Transverse colon (tissue), 4 donors: ENCODE measurements at regions not wholly inside any gene's neighbourhood (a gene's known extent, or its start where the extent isn't known, plus 50 kb on each side); places are given as distances from the start of the nearest gene placed in this dataset.

Experiments used
- DNase-seq: peaks from one replicate; pipeline ENCODE4 v3.0.0-alpha.2; 2019
- H3K27ac ChIP-seq, 4 donors: fragments of 200-600 bp; sonication (generic); 2 replicates each; pipeline ENCODE4 v1.5.1; 2016 to 2018; ENCODE audit warnings: inconsistent platforms in 4 of 4
- H3K27me3 ChIP-seq: fragments of 200-600 bp; sonication (generic); 2 replicates; pipeline ENCODE4 v1.5.1; 2017; ENCODE audit warnings: inconsistent platforms
- H3K36me3 ChIP-seq, 4 donors: fragments of 200-600 bp; sonication (generic); 2 replicates each; pipeline ENCODE4 v1.5.1; 2017 to 2019; ENCODE audit warnings: inconsistent platforms in 4 of 4
- H3K4me1 ChIP-seq, 4 donors: fragments of 200-600 bp; sonication (generic); 2 replicates each; pipeline ENCODE4 v1.5.1; 2017 to 2020; ENCODE audit warnings: inconsistent platforms in 4 of 4
- H3K4me3 ChIP-seq, 4 donors: fragments of 200-600 bp; sonication (generic); 1 replicate in 1 of 4; 2 replicates in 3 of 4; pipeline versions ENCODE4 v1.5.1 to v1.6.1; 2017 to 2019; ENCODE audit warnings: inconsistent platforms in 4 of 4
- H3K9me3 ChIP-seq, 2 donors: fragments of 200-600 bp; sonication (generic); 2 replicates each; pipeline ENCODE4 v1.5.1; 2017 to 2019; ENCODE audit warnings: inconsistent platforms in 2 of 2
- CTCF ChIP-seq, 5 experiments: fragments of 200-600 bp in 3 of 5; fragments of 450-650 bp in 2 of 5; sonication (generic) in 3 of 5; IDR thresholded peaks; 1 replicate in 2 of 5; 2 replicates in 3 of 5; pipeline ENCODE4 v1.5.1; 2016 to 2017; ENCODE audit warnings: antibody characterized with exemption in 5 of 5, inconsistent platforms in 3 of 5, mild to moderate bottlenecking in 2 of 5, moderate library complexity in 1 of 5
- EP300 ChIP-seq: sonication (generic); formaldehyde crosslinking; IDR thresholded peaks from one replicate; pipeline ENCODE4 v1.6.1; 2017; ENCODE audit warnings: antibody characterized with exemption, low read depth
- POLR2A ChIP-seq: fragments of 450-650 bp; IDR thresholded peaks from one replicate; pipeline ENCODE4 v1.6.1; 2016; ENCODE audit warnings: antibody characterized with exemption, mild to moderate bottlenecking, moderate library complexity
- POLR2AphosphoS5 ChIP-seq, 3 donors: sonication (generic); formaldehyde crosslinking; IDR thresholded peaks; one replicate each; pipeline ENCODE4 v1.6.1; 2016; ENCODE audit warnings: antibody characterized with exemption in 3 of 3
- WGBS, 2 donors: methylation state at CpG; one replicate each; pipeline ENCODE4 v1.1.5; 2018; ENCODE audit warnings: low coverage in 1 of 2; 5-methylcytosine and 5-hydroxymethylcytosine counted together
- in situ Hi-C, 4 donors: fragments of 200-750 bp; cut with MboI; loops; one replicate each; pipeline versions ENCODE4 v1.15.0 to v1.15.1; 2017; ENCODE audit warnings: low sequenced_read_pairs in 3 of 4, low pct_ligation_motif_present in 1 of 4, low pct_unique_long_range_greater_than_20kb in 1 of 4
- intact Hi-C: fragments of 100-400 bp; cut with DNase I; formaldehyde crosslinking; loops from one replicate; pipeline ENCODE4 v1.15.1; 2023; ENCODE audit warnings: low total_unique reads

DNA sequence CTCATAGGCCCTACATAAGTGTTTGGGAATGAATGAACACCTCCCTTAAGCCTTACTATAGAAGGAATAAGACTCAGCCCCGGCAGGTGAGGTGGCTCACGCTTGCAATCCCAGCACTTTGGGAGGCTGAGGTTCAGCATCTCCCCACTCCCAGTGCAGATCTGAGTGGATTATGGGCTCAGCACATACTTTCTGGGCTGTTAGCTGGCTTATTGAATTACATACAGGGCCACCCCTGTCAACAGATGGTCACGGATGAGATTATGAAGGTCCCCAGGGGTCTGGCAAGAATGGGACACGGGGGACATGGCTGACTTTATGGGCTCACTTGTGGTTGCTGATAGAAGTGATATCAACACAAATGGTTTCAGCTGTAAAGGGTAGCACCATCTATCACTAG, 322.3 kb downstream of the TSN start:
- no peaks in the 10 kb centered on the region for H3K27me3 ChIP-seq
- H3K27ac ChIP-seq, result no peak overlapping the region
- no peaks in the 10 kb centered on the region for H3K4me1 ChIP-seq
- TF ChIP-seq POLR2A, result no peak
- TF ChIP-seq CTCF (IDR thresholded peaks at IDR 0.05), result no peak
- TF ChIP-seq POLR2AphosphoS5 (IDR thresholded peaks at IDR 0.05), result no peak
- no peak for TF ChIP-seq EP300
- 89% methylated on average over 4 of the region's 4 CpGs; no CpG with 5 or more reads in 1 of the 2 donors for WGBS, 2 donors
- no peaks in the 10 kb centered on the region for H3K9me3 ChIP-seq
- intact Hi-C loops, result no loop called here
- in situ Hi-C loops, result no loop called here
- H3K4me3 ChIP-seq, result no peak overlapping the region
- H3K36me3 ChIP-seq, result no peaks in the 10 kb centered on the region
- no peak for DNase-seq

DNA sequence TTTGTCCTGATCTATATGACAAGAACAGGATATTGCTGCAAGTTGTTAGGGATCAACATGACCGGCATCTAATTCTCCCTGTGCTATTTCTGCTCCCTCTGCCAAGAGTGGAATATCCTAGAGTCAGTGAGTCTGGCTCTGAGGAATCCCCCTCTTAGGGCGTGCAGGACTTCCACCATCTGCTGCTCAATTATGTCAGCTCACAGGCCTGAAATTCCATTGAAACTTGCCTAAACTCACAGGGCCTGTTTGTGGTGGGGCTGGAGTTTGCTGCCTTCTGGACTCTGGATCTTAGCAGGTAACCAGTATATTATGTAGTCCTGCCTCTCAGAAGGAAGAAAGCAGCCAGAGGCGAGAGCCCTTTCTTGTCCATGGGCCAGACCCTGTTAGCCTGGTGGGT, 323.0 kb downstream of the TSN start:
- no peaks in the 10 kb centered on the region for H3K27me3 ChIP-seq
- H3K9me3 ChIP-seq, result no peaks in the 10 kb centered on the region
- TF ChIP-seq POLR2A (no peak), EP300 (no peak), CTCF (IDR thresholded peaks at IDR 0.05) (no peak), POLR2AphosphoS5 (IDR thresholded peaks at IDR 0.05) (no peak)
- WGBS, 2 donors, result 77 to 80% methylated on average over 2 to 3 of the region's 3 CpGs
- intact Hi-C loops, result no loop called here
- no peaks in the 10 kb centered on the region for H3K4me1 ChIP-seq
- H3K36me3 ChIP-seq, result no peaks in the 10 kb centered on the region
- no peak overlapping the region for H3K27ac ChIP-seq
- no peak overlapping the region for H3K4me3 ChIP-seq
- DNase-seq, result no peak
- in situ Hi-C loops, result no loop called here

DNA sequence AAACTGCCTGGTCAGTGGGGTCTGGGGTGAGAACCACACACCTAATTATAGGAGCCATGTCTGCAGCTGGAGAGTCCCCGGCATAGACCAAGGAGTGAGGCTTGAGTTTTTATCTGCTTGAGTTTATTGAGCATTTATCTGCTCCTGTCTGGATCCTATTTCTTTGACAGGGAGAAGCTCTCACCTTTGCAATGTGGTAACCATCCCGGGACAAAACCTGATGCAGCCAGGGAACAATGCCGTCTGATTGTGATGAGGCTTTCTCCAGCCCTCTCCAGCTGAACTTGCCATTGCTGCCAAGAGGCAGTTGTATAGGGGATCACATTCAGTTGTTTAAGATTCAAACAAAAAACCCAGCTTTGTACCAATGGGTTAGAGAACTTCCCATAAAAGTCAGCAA, 324.4 kb downstream of the TSN start:
- Histone ChIP-seq H3K4me1 (no peaks in the 10 kb centered on the region), H3K27ac (no peak overlapping the region), H3K27me3 (no peaks in the 10 kb centered on the region), H3K9me3 (no peaks in the 10 kb centered on the region), H3K4me3 (no peak overlapping the region), H3K36me3 (no peaks in the 10 kb centered on the region)
- DNase-seq, result no peak
- 90 to 100% methylated on average over 2 to 3 of the region's 3 CpGs for WGBS, 2 donors
- intact Hi-C loops (loop anchor here (1.0 kb wide), 1 partner anchor 43 kb away; no protein-coding TSS in a partner anchor), in situ Hi-C loops (no loop called here)
- TF ChIP-seq EP300 (no peak), POLR2AphosphoS5 (IDR thresholded peaks at IDR 0.05) (no peak), POLR2A (no peak), CTCF (IDR thresholded peaks at IDR 0.05) (no peak)

- WGBS, 2 donors, result 78 to 82% methylated on average over 4 of the region's 4 CpGs
These were observed 324.9 kb downstream of the TSN start for GRCh38 chr2:122080316-122080715.

More at GRCh38 chr2:122080316-122080715, 324.9 kb downstream of the TSN start:
- no peak for DNase-seq
- Histone ChIP-seq H3K4me1 (no peaks in the 10 kb centered on the region), H3K27ac (no peak overlapping the region), H3K4me3 (no peak overlapping the region), H3K27me3 (no peaks in the 10 kb centered on the region), H3K9me3 (no peaks in the 10 kb centered on the region), H3K36me3 (no peaks in the 10 kb centered on the region)
- TF ChIP-seq CTCF (IDR thresholded peaks at IDR 0.05) (no peak), EP300 (no peak), POLR2AphosphoS5 (IDR thresholded peaks at IDR 0.05) (no peak), POLR2A (no peak)
- intact Hi-C loops (loop anchor here (1.0 kb wide), 1 partner anchor 43 kb away; no protein-coding TSS in a partner anchor), in situ Hi-C loops (no loop called here)
